Esophagus squamous epithelium (tissue), 4 donors: ENCODE measurements at regions not wholly inside any gene's neighbourhood (a gene's known extent, or its start where the extent isn't known, plus 50 kb on each side); places are given as distances from the start of the nearest gene placed in this dataset.

Experiments
- CTCF ChIP-seq, 6 experiments: fragments of 450-650 bp in 4 of 6; fragments of 200-600 bp in 2 of 6; sonication (generic) in 2 of 6; IDR thresholded peaks; one replicate each; pipeline ENCODE4 v1.5.1; 2016 to 2019; ENCODE audit warnings: antibody characterized with exemption in 6 of 6, mild to moderate bottlenecking in 4 of 6, moderate library complexity in 4 of 6
- POLR2A ChIP-seq, 4 donors: fragments of 450-650 bp; IDR thresholded peaks; one replicate each; pipeline ENCODE4 v1.6.1; 2017; ENCODE audit warnings: antibody characterized with exemption in 4 of 4, mild to moderate bottlenecking in 4 of 4, moderate library complexity in 3 of 4

- no peak for TF ChIP-seq CTCF (IDR thresholded peaks at IDR 0.05)
- TF ChIP-seq POLR2A (IDR thresholded peaks at IDR 0.05): no peak
These were observed 381.8 kb downstream of the PPP1R2C start for GRCh38 chrX:42396136-42396535.
